ENCODE measurements at regions not wholly inside any gene's neighbourhood (a gene's known extent, or its start where the extent isn't known, plus 50 kb on each side); places are given as distances from the start of the nearest gene placed in this dataset.
"Not testable (repeated sequence)": the region's sequence is repeated elsewhere in the genome, so short reads cannot be mapped to it uniquely, and the experiment has no call there.

DNA sequence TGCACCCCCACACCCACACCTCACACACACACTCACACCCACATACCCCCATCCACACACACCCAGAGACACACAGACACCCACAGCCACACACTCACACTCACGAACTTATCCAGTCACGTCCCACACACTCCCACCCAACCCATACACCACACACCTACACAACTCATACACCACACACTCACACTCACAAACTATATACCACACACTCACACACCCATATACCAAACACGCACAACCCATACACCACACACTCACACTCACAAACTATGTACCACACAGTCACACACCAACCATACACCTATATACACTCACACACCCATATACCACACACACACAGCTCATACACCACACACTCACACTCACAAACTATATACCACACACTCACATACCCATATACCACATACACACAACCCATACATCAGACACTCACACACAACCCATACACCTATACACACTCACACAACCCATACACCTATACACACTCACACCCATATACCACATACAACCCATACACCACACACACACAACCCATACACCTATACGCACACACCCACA lies 162.4 kb downstream of the TMEM121 start:
- TF ChIP-seq CTCF (IDR thresholded peaks at IDR 0.05); POLR2AphosphoS5 (IDR thresholded peaks at IDR 0.05; ENCODE audit: insufficient read depth in 1 of 2, low read depth in 1 of 2): not testable (repeated sequence)
